GM19328 (cell line): ENCODE measurements at regions not wholly inside any gene's neighbourhood (a gene's known extent, or its start where the extent isn't known, plus 50 kb on each side); places are given as distances from the start of the nearest gene placed in this dataset.
"Not testable (repeated sequence)": the region's sequence is repeated elsewhere in the genome, so short reads cannot be mapped to it uniquely, and the experiment has no call there.

ENCODE experiments used
- ATAC-seq: cut with Tn5 transposase; IDR thresholded peaks from one replicate; pipeline ENCODE4 v1.9.1; 2021; ENCODE audit warnings: mild to moderate bottlenecking, moderate library complexity; ENCODE audit not compliant: unreplicated experiment

- ATAC-seq, result no peak
Observed at GRCh38 chr21:15119486-15119885, 54.7 kb upstream of the NRIP1 start.

DNA sequence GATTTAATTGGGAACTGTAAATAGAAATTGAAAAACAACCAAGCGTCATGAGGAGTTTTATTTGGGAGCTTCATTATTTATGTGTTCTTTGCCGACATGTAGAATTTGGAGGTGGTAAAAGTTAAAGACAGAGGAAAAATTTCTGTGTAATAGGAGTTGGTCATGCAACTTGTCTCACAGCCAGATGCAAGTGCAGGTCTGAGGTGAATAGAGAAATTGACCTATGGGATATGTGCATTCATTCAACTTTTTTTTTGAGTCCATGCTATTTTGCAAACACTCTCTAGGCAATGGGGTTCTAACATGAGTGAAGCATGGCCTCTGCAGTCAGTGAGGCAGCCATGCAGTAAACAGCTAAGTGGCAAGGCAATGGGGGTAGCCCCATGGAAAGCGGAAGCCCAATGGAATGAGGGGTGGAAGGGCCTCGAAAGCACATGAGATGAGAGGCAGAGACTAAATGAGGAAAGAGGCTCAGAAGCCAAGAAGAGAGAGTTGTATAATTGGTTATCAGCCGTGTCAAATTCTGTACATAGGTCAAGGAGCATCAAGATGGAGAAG lies 56.4 kb upstream of the NRIP1 start:
- ATAC-seq, result no peak

DNA sequence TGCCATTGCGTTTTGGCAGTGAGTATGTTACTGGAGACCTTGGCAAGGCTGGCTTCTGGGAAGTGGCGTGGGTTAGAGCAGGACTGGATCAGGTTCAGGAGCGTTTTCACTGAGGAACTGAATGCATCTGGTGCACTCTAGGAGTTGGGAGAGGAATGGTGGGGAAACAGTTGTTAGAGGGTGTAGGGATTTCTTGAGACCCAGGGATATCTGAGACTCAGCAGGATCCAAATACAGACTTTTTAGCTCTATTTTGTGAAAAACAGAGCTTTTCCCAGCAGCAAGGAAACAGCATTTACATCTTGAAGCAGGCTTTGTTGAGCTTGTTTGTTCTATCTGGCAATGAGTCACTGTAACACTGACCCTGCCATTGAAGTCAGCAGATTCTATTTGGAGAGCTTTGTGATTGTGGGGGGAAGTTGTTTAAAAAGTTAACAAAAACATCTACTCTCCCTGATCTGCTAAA lies 56.9 kb upstream of the NRIP1 start:
- ATAC-seq, result no peak

GRCh38 chr21:15122241-15122640 lies 57.4 kb upstream of the NRIP1 start:
- no peak for ATAC-seq

GRCh38 chr21:15124731-15125130 lies 59.9 kb upstream of the NRIP1 start:
- ATAC-seq, result no peak

DNA sequence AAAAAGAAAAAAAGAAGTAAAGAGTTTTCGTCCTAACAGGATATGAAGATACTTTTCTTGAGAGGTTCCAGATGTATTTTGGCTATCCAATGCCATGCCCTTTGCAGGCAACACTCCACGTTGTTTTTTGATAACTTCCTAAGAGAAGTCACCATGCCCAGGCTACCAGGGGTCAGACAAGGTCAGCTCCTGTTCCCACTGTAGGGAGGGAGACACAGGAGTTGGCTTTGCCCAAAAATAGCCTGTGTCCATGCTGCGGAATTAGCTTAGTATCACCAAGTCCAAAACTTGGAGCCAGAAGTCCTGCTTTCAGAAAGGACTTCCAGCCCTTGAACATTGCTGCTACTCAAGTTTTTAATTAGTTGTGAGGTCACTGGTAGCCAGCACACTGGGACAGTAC lies 62.1 kb upstream of the NRIP1 start:
- ATAC-seq, result no peak

DNA sequence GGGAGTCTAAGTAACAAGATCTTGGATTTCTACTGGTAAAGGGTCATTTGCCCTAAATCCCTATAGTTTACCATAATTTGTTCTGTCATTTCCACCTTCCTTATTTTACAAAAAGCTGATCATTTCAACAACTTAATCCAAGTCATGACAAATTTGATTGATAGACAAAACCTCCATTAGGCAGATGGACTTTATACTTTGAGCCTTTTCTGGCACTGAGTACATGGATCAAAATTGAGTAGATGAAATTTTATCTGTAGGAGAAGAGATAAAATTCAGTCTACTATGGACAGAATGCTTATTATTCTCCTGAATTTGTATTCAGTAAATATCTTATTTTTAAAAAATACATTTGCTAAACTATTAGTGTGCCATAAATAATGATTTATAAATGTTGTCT lies 62.6 kb upstream of the NRIP1 start:
- ATAC-seq, result no peak

GRCh38 chr21:15128267-15128666 lies 63.5 kb upstream of the NRIP1 start:
- no peak for ATAC-seq

DNA sequence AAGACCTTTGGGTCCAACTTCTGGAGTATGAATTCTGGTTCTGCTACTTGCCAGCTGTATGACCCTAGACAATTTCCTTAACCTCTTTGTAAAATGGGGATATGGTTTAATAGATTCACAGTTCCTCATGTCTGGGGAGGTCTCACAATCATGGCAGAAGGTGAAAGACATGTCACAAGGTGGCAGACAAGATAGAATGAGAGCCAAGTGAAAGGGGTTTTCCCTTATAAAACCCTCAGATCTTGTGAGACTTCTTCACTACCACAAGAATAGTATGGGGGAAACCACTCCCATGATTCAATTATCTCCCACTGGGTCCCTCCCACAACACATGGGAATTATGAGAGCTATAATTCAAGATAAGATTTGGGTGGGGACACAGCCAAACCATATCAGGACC lies 63.9 kb upstream of the NRIP1 start:
- not testable (repeated sequence) for ATAC-seq

GRCh38 chr21:15130326-15130725 lies 65.5 kb upstream of the NRIP1 start:
- ATAC-seq, result no peak

DNA sequence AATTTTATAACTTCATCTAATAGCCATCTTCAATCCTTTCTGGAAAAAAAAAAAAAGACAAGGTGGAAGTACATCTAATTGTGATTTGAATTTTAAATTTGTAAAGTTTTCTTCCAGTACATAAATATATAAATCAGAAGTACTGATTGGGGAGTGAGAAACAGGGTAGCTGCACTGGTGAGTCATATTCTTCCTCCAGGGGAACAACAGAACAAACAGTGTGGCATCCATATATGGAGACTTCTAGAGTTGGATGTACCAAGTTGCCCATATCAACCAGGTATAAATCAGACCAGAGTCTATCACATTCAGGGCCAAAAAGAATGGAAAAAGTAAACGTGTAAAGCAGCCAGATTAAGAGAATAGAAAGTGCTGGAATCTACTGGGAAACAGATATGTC lies 66.0 kb upstream of the NRIP1 start:
- ATAC-seq, result no peak

GRCh38 chr21:15132781-15133180 lies 68.0 kb upstream of the NRIP1 start:
- no peak for ATAC-seq

DNA sequence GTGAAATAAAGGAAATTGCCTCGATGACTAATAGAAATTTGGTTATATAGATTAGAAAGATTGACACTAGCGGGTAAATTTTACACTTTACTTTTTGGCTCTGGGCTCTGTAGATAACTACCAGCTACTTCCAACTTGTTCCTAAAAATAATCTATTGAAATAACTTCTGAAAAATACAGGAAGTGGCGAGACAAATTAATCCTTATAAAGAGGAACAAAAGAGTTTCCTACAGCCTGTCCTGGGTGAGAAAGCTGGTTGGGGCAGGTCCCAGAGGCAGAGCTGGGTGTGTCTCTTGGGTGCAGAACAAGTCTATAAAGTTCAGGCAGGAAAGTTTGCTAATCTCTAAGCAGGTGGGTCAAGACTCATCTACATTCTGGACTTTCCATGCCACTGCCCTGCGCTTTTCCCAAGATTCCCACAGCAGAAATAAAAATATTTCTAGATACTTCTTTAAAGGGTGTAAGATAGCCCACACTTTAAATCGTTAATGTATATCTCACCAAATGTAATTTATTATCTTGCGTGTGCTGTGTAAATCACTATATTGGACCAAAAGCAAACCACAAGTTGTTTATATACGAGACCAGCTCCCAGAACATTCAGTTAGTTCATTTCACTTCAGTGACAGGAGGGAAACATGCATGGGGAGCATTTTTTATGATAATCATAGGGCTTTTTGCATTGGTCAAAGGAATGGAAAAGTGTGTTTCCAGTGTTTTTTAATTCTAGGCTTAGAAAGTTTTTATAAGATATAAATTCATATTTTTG lies 70.1 kb upstream of the NRIP1 start:
- no peak for ATAC-seq

DNA sequence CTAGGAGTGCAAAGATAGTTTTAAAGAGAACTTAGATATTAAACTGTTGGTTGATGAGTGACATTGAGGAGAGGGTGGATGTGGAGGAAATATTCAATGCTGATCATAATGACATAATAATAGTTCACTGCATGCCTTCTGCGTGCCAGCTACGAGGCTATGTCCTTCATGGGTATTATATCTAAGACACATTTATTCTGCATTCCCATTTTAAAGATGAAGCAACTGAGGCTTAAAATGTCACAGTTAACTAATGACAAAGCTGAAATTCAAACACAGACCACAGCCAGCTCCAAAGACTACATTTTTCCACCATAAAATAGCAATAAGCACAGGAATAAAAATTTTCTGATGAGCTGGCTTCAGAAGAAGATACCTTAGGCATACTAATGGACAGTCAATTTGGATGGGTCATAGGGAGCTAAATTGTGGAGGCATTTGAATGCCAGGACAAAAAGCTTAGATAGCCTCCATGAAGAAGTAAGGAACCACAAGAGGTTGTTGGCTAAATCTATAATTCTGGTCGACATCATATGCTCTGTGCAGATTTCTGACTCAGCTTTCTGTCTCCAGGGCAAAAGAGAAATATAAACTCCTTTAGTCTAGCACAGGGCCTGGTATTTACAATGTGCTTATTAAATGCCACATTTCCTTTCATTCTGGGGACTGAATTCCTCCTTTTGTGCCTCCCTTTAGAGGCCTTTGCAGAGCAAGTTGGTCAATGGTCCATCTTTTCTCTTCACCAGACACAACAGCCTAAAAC lies 71.2 kb upstream of the NRIP1 start:
- no peak for ATAC-seq

DNA sequence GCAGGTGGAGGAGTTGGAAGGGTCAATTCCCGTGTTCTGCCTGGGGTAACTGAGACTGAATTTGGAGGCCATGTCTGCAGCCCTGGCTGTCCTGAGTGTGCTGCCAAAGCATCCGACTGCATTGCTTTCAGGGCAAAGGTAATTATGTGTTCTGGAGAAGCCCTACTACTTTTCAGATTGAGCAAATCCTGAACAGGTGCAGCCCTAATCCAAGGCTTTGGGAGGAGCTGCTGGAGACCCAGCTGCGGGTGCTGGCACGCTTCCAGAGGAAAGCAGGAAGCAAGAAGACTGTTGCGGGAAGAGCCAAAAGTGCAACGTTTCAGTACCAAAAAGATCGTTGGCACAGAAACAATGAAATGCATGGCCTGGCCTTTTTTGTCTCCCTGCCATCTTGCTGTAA lies 73.7 kb upstream of the NRIP1 start:
- ATAC-seq, result no peak

- no peak for ATAC-seq
Observed at GRCh38 chr21:15139898-15140297, 75.1 kb upstream of the NRIP1 start.

DNA sequence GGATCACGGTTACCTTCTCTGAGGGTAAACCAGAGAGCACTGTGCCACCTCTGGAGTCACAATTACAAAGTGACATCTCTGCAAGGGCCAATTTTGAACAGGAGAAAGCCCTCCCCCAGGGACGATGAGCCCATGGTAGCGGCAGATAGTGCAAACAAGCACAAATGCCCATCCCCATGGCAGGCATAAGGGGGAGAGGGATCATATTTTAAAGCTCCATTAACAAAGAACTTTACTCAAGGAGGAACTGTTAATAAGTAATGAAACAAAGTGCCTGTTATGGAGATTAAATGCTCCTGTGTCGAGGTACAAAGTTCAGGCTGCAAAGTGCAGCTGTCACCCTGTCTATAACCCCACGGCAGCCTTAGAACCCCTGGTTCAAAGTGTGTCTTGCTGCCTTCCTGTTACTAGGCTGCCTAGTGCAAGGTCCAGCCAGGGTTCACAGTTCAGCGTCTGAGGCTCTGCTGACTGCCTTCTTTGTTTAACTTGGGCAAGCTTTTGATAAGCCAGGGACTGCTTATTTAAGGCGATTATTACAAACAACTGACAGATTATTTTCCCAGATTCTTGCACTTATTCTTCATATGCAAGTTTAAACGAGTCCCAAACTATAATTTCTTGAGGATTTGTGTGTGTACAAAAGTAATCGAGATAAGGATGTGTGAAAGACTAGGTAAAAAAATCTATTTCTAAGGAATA lies 75.7 kb upstream of the NRIP1 start:
- ATAC-seq, result no peak

DNA sequence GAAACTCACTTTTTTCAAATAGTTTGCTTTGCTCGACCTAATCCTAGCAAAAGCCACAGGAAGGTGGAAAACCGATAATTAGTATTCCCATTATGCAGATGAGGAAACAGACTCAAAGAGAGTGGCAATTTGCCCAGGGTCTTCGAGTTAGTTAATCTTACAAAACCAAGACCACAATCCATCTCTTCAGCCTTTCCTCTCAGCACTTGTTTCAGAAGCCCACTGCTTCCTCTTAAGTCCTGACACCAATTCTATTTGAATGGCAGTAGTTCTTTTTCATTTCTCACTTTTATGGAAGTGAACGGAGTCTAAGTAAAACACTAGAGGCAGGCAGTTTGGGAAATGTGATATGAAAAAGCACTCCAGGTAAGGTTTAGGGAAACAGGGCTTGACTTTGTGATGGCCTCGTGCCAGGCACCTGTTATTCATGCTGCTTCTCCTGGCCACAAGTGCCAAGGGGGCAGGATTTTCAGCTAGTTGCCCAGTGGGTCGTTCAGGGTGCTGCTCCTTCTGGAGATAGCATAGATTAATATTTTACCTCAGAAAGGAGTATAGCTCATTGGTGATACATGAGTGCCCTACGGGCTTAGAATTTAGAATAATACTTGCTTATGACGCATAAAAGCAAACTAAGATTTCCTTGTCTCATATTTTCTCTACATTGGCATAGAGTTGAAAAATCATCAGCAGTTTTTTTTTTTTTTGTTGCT lies 76.6 kb upstream of the NRIP1 start:
- no peak for ATAC-seq

GRCh38 chr21:15144026-15144425 lies 79.2 kb upstream of the NRIP1 start:
- no peak for ATAC-seq

DNA sequence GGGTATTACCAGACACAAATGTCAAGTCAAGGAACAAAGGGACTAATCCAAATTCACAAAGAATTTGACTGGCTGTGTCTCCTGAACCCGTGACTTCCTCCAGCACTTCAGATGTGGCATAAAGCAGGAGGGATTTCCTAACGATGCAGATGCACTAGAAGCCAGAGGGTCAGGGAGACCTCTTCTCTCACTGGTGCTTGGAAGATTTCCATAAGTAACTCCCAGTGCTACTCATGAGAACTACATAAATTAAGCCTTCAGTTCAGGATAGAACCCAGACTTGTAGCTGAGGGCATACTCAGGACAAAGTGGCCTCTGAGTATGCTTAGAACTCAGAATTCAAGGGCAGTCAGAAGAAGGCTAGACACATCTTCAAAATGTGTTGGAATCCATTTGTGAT lies 83.6 kb upstream of the NRIP1 start:
- no peak for ATAC-seq
